ENCODE measurements at regions not wholly inside any gene's neighbourhood (a gene's known extent, or its start where the extent isn't known, plus 50 kb on each side); places are given as distances from the start of the nearest gene placed in this dataset.

- Histone ChIP-seq H3K36me3 (ENCODE audit: insufficient read depth, low read length) (no peaks in the 10 kb centered on the region), H3K79me2 (ENCODE audit: insufficient read depth, low read length) (no peaks in the 10 kb centered on the region), H3K4me1 (ENCODE audit: insufficient read depth, low read length) (no peaks in the 10 kb centered on the region), H3K4me3 (ENCODE audit: low read depth in 1 of 2, low read length in 2 of 2) (no peak overlapping the region), H4K20me1 (ENCODE audit: insufficient read depth, low read length) (no peaks in the 10 kb centered on the region), H3K9me3 (ENCODE audit: insufficient read depth, low read length, severe bottlenecking) (no peaks in the 10 kb centered on the region), H3K27me3 (ENCODE audit: insufficient read depth, low read length, poor library complexity) (peaks cover 6% of the 10 kb centered on the region), H2AFZ (ENCODE audit: low read depth, low read length) (no peak overlapping the region), H3K27ac (ENCODE audit: low read length) (no peak overlapping the region), H3K4me2 (ENCODE audit: insufficient read depth, low read length) (no peak overlapping the region), H3K9ac (ENCODE audit: low read depth, low read length) (no peak overlapping the region)
- no peak; the same call in 2 of the 3 replicates for ATAC-seq (ENCODE audit: insufficient read depth, low read depth)
- no peak for DNase-seq
- TF ChIP-seq EZH2 (IDR thresholded peaks at IDR 0.05; ENCODE audit: borderline replicate concordance, low read depth, low read length, severe bottlenecking): no peak
- TF ChIP-seq, protein P1, sequence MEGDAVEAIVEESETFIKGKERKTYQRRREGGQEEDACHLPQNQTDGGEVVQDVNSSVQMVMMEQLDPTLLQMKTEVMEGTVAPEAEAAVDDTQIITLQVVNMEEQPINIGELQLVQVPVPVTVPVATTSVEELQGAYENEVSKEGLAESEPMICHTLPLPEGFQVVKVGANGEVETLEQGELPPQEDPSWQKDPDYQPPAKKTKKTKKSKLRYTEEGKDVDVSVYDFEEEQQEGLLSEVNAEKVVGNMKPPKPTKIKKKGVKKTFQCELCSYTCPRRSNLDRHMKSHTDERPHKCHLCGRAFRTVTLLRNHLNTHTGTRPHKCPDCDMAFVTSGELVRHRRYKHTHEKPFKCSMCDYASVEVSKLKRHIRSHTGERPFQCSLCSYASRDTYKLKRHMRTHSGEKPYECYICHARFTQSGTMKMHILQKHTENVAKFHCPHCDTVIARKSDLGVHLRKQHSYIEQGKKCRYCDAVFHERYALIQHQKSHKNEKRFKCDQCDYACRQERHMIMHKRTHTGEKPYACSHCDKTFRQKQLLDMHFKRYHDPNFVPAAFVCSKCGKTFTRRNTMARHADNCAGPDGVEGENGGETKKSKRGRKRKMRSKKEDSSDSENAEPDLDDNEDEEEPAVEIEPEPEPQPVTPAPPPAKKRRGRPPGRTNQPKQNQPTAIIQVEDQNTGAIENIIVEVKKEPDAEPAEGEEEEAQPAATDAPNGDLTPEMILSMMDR (IDR thresholded peaks at IDR 0.05; ENCODE audit: borderline replicate concordance, extremely low read depth, low read length, poor library complexity, severe bottlenecking): no peak
These were observed 150.3 kb upstream of the NPY start for GRCh38 chr7:24133691-24134090.

- no peak for TF ChIP-seq EZH2 (IDR thresholded peaks at IDR 0.05; ENCODE audit: borderline replicate concordance, low read depth, low read length, severe bottlenecking)
- TF ChIP-seq, protein P1 (IDR thresholded peaks at IDR 0.05; ENCODE audit: borderline replicate concordance, extremely low read depth, low read length, poor library complexity, severe bottlenecking): no peak
- Histone ChIP-seq H4K20me1 (ENCODE audit: insufficient read depth, low read length) (no peaks in the 10 kb centered on the region), H3K27me3 (ENCODE audit: insufficient read depth, low read length, poor library complexity) (peaks cover 6% of the 10 kb centered on the region), H2AFZ (ENCODE audit: low read depth, low read length) (no peak overlapping the region), H3K4me3 (ENCODE audit: low read depth in 1 of 2, low read length in 2 of 2) (no peak overlapping the region), H3K4me1 (ENCODE audit: insufficient read depth, low read length) (no peaks in the 10 kb centered on the region), H3K36me3 (ENCODE audit: insufficient read depth, low read length) (no peaks in the 10 kb centered on the region), H3K4me2 (ENCODE audit: insufficient read depth, low read length) (no peak overlapping the region), H3K9me3 (ENCODE audit: insufficient read depth, low read length, severe bottlenecking) (no peaks in the 10 kb centered on the region), H3K9ac (ENCODE audit: low read depth, low read length) (no peak overlapping the region), H3K27ac (ENCODE audit: low read length) (no peak overlapping the region), H3K79me2 (ENCODE audit: insufficient read depth, low read length) (no peaks in the 10 kb centered on the region)
- no peak for ATAC-seq (ENCODE audit: insufficient read depth, low read depth)
- no peak for DNase-seq
These were observed 149.5 kb upstream of the NPY start for GRCh38 chr7:24134535-24134934.

DNA sequence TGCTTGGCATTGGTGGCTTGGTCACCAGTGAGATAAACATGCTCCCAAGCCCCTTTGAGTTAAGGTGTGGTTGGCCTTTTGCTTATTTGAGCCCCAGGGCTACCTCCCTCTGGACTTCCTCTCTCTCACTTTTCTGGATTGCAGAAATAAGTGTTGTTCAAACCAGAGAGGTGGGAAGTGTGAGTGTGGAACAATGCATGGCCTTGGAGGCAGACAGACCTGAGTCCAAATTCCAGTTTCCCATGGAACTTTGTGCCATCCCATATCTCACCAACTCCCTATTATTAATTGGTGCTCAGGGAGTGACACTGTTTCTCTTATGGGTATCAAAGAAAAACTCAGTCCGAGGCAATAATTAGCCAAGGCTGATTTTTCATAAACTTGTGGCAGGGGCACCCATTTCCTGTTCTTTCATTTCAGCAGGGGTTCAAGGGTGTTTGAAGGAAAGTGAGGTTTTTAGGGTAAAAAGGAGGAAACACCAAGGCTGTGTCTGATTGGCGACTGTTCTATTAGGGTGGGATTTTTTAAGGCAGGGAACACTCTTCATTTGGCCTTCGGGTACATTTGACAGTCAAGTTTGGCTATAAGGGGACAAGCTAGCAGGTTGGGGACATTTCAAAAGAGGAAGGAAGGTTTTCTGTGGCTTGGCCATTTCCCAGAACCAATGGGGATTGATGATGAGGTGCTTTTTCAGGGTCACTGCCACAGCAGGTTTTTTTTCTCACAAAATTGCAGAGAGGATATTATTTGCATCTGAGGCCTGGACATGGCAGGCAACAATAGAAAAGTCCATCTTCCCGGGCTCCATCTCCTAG is 148.8 kb upstream of the NPY start:
- H3K4me1 ChIP-seq (ENCODE audit: insufficient read depth, low read length): no peaks in the 10 kb centered on the region

More for the DNA sequence above, 148.8 kb upstream of the NPY start:
- Histone ChIP-seq H2AFZ (ENCODE audit: low read depth, low read length) (no peak overlapping the region), H3K27me3 (ENCODE audit: insufficient read depth, low read length, poor library complexity) (peaks cover 6% of the 10 kb centered on the region), H3K9ac (ENCODE audit: low read depth, low read length) (no peak overlapping the region), H3K27ac (ENCODE audit: low read length) (no peak overlapping the region), H3K9me3 (ENCODE audit: insufficient read depth, low read length, severe bottlenecking) (no peaks in the 10 kb centered on the region), H3K4me3 (ENCODE audit: low read depth in 1 of 2, low read length in 2 of 2) (no peak overlapping the region), H3K4me2 (ENCODE audit: insufficient read depth, low read length) (no peak overlapping the region), H3K36me3 (ENCODE audit: insufficient read depth, low read length) (no peaks in the 10 kb centered on the region), H4K20me1 (ENCODE audit: insufficient read depth, low read length) (no peaks in the 10 kb centered on the region), H3K79me2 (ENCODE audit: insufficient read depth, low read length) (no peaks in the 10 kb centered on the region)
- DNase-seq (no peak), ATAC-seq (ENCODE audit: insufficient read depth, low read depth) (no peak)
- TF ChIP-seq, protein P1 (IDR thresholded peaks at IDR 0.05; ENCODE audit: borderline replicate concordance, extremely low read depth, low read length, poor library complexity, severe bottlenecking): no peak

All from DND-41 (cell line).